Natural killer cell (primary cell): ENCODE measurements at regions not wholly inside any gene's neighbourhood (a gene's known extent, or its start where the extent isn't known, plus 50 kb on each side); places are given as distances from the start of the nearest gene placed in this dataset.

Source experiments
- ATAC-seq, 3 donors: fragments of 150-1000 bp in 2 of 3; fragments of 200-7000 bp in 1 of 3; cut with Tn5 transposase; 1 replicate in 1 of 3; 2 replicates in 2 of 3; pipeline ENCODE4 v1.10.0; 2021; ENCODE audit warnings: mild to moderate bottlenecking in 2 of 3, moderate library complexity in 2 of 3
- DNase-seq, 2 donors: peaks; one replicate each; pipeline versions ENCODE4 v3.0.0 to v3.0.0-alpha.2; 2013 to 2021; ENCODE audit warnings: mixed read lengths in 1 of 2
- H3K27ac ChIP-seq: one replicate; pipeline ENCODE4 v1.5.1; 2013; ENCODE audit warnings: mild to moderate bottlenecking, low read length
- H3K27me3 ChIP-seq: one replicate; pipeline ENCODE4 v1.6.1; 2013; ENCODE audit warnings: low read length; ENCODE audit not compliant: control insufficient read depth, insufficient read depth
- H3K36me3 ChIP-seq: one replicate; pipeline ENCODE4 v1.6.1; 2013; ENCODE audit warnings: low read length; ENCODE audit not compliant: control insufficient read depth, insufficient read depth
- H3K4me1 ChIP-seq: one replicate; pipeline ENCODE4 v1.6.1; 2013; ENCODE audit warnings: low read length; ENCODE audit not compliant: control insufficient read depth, insufficient read depth
- H3K4me3 ChIP-seq: one replicate; pipeline ENCODE4 v1.5.1; 2013; ENCODE audit warnings: low read length
- H3K9me3 ChIP-seq: one replicate; pipeline ENCODE4 v1.6.1; 2013; ENCODE audit warnings: low read length; ENCODE audit not compliant: control insufficient read depth, insufficient read depth
- H3K27ac Mint-ChIP-seq, 2 donors: one replicate each; pipeline ENCODE4 v1.8.0; 2022; ENCODE audit warnings: mild to moderate bottlenecking in 2 of 2, mixed read lengths in 2 of 2, moderate library complexity in 1 of 2
- H3K27me3 Mint-ChIP-seq, 2 donors: one replicate each; pipeline ENCODE4 v1.8.0; 2022; ENCODE audit warnings: low read depth in 2 of 2, mixed read lengths in 2 of 2
- H3K36me3 Mint-ChIP-seq: one replicate; pipeline ENCODE4 v1.8.0; 2022; ENCODE audit warnings: mixed read lengths
- H3K4me1 Mint-ChIP-seq, 2 donors: one replicate each; pipeline ENCODE4 v1.8.0; 2022; ENCODE audit warnings: mixed read lengths in 2 of 2
- H3K4me3 Mint-ChIP-seq: one replicate; pipeline ENCODE4 v1.8.0; 2022; ENCODE audit warnings: mild to moderate bottlenecking, moderate library complexity, mixed read lengths
- H3K9me3 Mint-ChIP-seq, 2 donors: one replicate each; pipeline ENCODE4 v1.8.0; 2022; ENCODE audit warnings: mixed read lengths in 2 of 2
- WGBS: methylation state at CpG from one replicate; pipeline ENCODE4 v1.1.7; 2013; ENCODE audit warnings: missing lambda C conversion rate; ENCODE audit not compliant: insufficient coverage; 5-methylcytosine and 5-hydroxymethylcytosine counted together
- intact Hi-C: fragments of 100-400 bp; cut with micrococcal nuclease; formaldehyde crosslinking; loops from one replicate; pipeline ENCODE4 v1.14.2; 2022
- TF ChIP-seq, protein P1 (sequence below): fragments of 200-600 bp; IDR thresholded peaks from one replicate; pipeline ENCODE4 v1.8.0; 2022; ENCODE audit warnings: antibody characterized with exemption

DNA sequence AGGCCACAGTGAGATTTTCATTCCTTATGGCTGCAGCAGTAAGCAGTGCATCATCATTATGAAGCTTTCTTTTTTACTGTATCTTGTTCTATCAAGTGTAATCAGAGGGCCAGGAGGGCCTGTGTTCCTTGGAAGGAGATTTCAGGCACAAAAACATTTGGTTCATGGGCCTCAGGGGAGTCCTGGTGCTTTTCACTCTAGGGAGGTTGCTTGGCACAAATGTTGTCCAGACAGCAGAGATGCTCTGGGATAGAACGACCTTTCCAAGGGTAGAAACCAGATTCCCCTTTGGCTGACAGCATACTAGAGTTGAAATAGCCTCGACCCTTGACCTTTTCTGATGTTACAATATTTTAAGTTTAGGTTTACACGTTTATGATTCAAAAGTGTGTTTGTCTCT is 95.3 kb upstream of the CLSTN2 start:
- Mint-ChIP-seq H3K9me3 (peaks cover 5 to 9% of the 10 kb centered on the region in 2 donors), H3K27ac (no peak overlapping the region), H3K27me3 (peaks cover 0 to 3% of the 10 kb centered on the region in 2 donors), H3K4me3 (no peak overlapping the region), H3K36me3 (no peaks in the 10 kb centered on the region), H3K4me1 (no peaks in the 10 kb centered on the region)
- Histone ChIP-seq H3K27me3 (no peaks in the 10 kb centered on the region), H3K9me3 (no peaks in the 10 kb centered on the region), H3K4me3 (no peak overlapping the region), H3K4me1 (no peaks in the 10 kb centered on the region), H3K27ac (no peak overlapping the region), H3K36me3 (no peaks in the 10 kb centered on the region)
- ATAC-seq (no peak), DNase-seq (no peak)
- intact Hi-C loops = no loop called here
- TF ChIP-seq, protein P1, sequence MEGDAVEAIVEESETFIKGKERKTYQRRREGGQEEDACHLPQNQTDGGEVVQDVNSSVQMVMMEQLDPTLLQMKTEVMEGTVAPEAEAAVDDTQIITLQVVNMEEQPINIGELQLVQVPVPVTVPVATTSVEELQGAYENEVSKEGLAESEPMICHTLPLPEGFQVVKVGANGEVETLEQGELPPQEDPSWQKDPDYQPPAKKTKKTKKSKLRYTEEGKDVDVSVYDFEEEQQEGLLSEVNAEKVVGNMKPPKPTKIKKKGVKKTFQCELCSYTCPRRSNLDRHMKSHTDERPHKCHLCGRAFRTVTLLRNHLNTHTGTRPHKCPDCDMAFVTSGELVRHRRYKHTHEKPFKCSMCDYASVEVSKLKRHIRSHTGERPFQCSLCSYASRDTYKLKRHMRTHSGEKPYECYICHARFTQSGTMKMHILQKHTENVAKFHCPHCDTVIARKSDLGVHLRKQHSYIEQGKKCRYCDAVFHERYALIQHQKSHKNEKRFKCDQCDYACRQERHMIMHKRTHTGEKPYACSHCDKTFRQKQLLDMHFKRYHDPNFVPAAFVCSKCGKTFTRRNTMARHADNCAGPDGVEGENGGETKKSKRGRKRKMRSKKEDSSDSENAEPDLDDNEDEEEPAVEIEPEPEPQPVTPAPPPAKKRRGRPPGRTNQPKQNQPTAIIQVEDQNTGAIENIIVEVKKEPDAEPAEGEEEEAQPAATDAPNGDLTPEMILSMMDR = no peak
- 49% methylated on average over 3 of the region's 3 CpGs for WGBS

- Mint-ChIP-seq H3K27me3 (peaks cover 0 to 3% of the 10 kb centered on the region in 2 donors), H3K4me1 (no peaks in the 10 kb centered on the region), H3K9me3 (peaks cover 4 to 5% of the 10 kb centered on the region in 2 donors), H3K36me3 (no peaks in the 10 kb centered on the region), H3K4me3 (no peak overlapping the region), H3K27ac (no peak overlapping the region)
- no peaks in the 10 kb centered on the region for H3K36me3 ChIP-seq
- ATAC-seq (no peak), DNase-seq (no peak)
- 80% methylated on average over 1 of the region's 1 CpG for WGBS
- TF ChIP-seq, protein P1 = no peak
- H3K4me1 ChIP-seq = no peaks in the 10 kb centered on the region
- intact Hi-C loops = no loop called here
- no peaks in the 10 kb centered on the region for H3K27me3 ChIP-seq
- no peak overlapping the region for H3K4me3 ChIP-seq
- H3K27ac ChIP-seq = no peak overlapping the region
- no peaks in the 10 kb centered on the region for H3K9me3 ChIP-seq
Measured at GRCh38 chr3:139839014-139839413, 96.0 kb upstream of the CLSTN2 start.

GRCh38 chr3:139838269-139838957 is 96.6 kb upstream of the CLSTN2 start:
- Mint-ChIP-seq H3K27me3 (peaks cover 0 to 3% of the 10 kb centered on the region in 2 donors), H3K4me3 (no peak overlapping the region), H3K4me1 (no peaks in the 10 kb centered on the region), H3K27ac (no peak overlapping the region), H3K9me3 (peaks cover 4 to 5% of the 10 kb centered on the region in 2 donors), H3K36me3 (no peaks in the 10 kb centered on the region)
- intact Hi-C loops = no loop called here
- H3K27ac ChIP-seq = no peak overlapping the region
- H3K9me3 ChIP-seq = no peaks in the 10 kb centered on the region
- ATAC-seq (no peak), DNase-seq (no peak)
- 50% methylated on average over 3 of the region's 3 CpGs for WGBS
- no peaks in the 10 kb centered on the region for H3K4me1 ChIP-seq
- no peak overlapping the region for H3K4me3 ChIP-seq
- no peaks in the 10 kb centered on the region for H3K36me3 ChIP-seq
- TF ChIP-seq, protein P1 = no peak
- H3K27me3 ChIP-seq = no peaks in the 10 kb centered on the region
